ENCODE measurements at regions not wholly inside any gene's neighbourhood (a gene's known extent, or its start where the extent isn't known, plus 50 kb on each side); places are given as distances from the start of the nearest gene placed in this dataset.

GRCh38 chr6:22821664-22822320 is 252.4 kb downstream of the HDGFL1 start:
- DNase-seq = no peak

GRCh38 chr6:22825210-22825609 is 255.8 kb downstream of the HDGFL1 start:
- DNase-seq = no peak

- DNase-seq = no peak
Observed at GRCh38 chr6:22826961-22827360, 257.6 kb downstream of the HDGFL1 start.

GRCh38 chr6:22827760-22828159 is 258.4 kb downstream of the HDGFL1 start:
- DNase-seq = no peak

GRCh38 chr6:22828179-22829062 is 259.1 kb downstream of the HDGFL1 start:
- DNase-seq = no peak

GRCh38 chr6:22829070-22829469 is 259.7 kb downstream of the HDGFL1 start:
- DNase-seq = no peak

GRCh38 chr6:22830463-22830862 is 261.1 kb downstream of the HDGFL1 start:
- no peak for DNase-seq

- DNase-seq = no peak
Observed at GRCh38 chr6:22833191-22833590, 263.8 kb downstream of the HDGFL1 start.

- no peak for DNase-seq
Observed at GRCh38 chr6:22838345-22838744, 269.0 kb downstream of the HDGFL1 start.

- DNase-seq = no peak
Observed at GRCh38 chr6:22845467-22845866, 276.1 kb downstream of the HDGFL1 start.

GRCh38 chr6:22848121-22848520 is 278.8 kb downstream of the HDGFL1 start:
- no peak for DNase-seq

- DNase-seq = no peak
Observed at GRCh38 chr6:22849921-22850320, 280.6 kb downstream of the HDGFL1 start.

GRCh38 chr6:22852101-22852500 is 282.7 kb downstream of the HDGFL1 start:
- DNase-seq = no peak

GRCh38 chr6:22873513-22874136 is 304.3 kb downstream of the HDGFL1 start:
- DNase-seq = no peak

GRCh38 chr6:22875845-22876244 is 306.5 kb downstream of the HDGFL1 start:
- DNase-seq = no peak

- DNase-seq = no peak
Observed at GRCh38 chr6:22878324-22878701, 308.9 kb downstream of the HDGFL1 start.

- DNase-seq = no peak
Observed at GRCh38 chr6:22878706-22879105, 309.3 kb downstream of the HDGFL1 start.

GRCh38 chr6:22880686-22881433 is 311.5 kb downstream of the HDGFL1 start:
- DNase-seq = no peak

- DNase-seq = no peak
Observed at GRCh38 chr6:22882581-22882980, 313.2 kb downstream of the HDGFL1 start.

- no peak for DNase-seq
Observed at GRCh38 chr6:22883061-22883717, 313.8 kb downstream of the HDGFL1 start.

- no peak for DNase-seq
Observed at GRCh38 chr6:22884456-22884855, 315.1 kb downstream of the HDGFL1 start.

Measured in DMS 273 treated with DMSO at 0.1 percent for 48 hours (cell line).